T-cell (primary cell): ENCODE measurements at regions not wholly inside any gene's neighbourhood (a gene's known extent, or its start where the extent isn't known, plus 50 kb on each side); places are given as distances from the start of the nearest gene placed in this dataset.

Source experiments
- ATAC-seq, 4 experiments: fragments of 200-7000 bp in 3 of 4; fragments of 150-1000 bp in 1 of 4; cut with Tn5 transposase; replicated peaks in 1 of 4; 1 replicate in 3 of 4; 2 replicates in 1 of 4; pipeline ENCODE4 v1.10.0; 2021; ENCODE audit warnings: moderate library complexity in 3 of 4, mild to moderate bottlenecking in 2 of 4, moderate number of reproducible peaks in 1 of 4
- CTCF ChIA-PET, 2 donors: fragments of 300-600 bp; sonication (Branson Sonifier 250); formaldehyde crosslinking; loops; one replicate each; lab custom pipeline; 2022; ENCODE audit warnings: antibody characterized with exemption in 2 of 2; lab: Charles Lee
- POLR2A ChIA-PET, 2 donors: fragments of 300-600 bp; sonication (Branson Sonifier 250); formaldehyde crosslinking; loops; one replicate each; lab custom pipeline; 2022; ENCODE audit warnings: antibody characterized with exemption in 2 of 2; lab: Charles Lee
- DNase-seq, 35 experiments: peaks; one replicate each; pipeline versions ENCODE4 v3.0.0 to v3.0.0-alpha.2; 2013 to 2023
- H3K27ac ChIP-seq: one replicate; pipeline ENCODE4 v1.5.1; 2013; ENCODE audit warnings: low read length
- H3K27me3 ChIP-seq, 2 experiments: replicated peaks in 1 of 2; 1 replicate in 1 of 2; 2 replicates in 1 of 2; pipeline versions ENCODE4 v1.6.1 to v1.7.0; 2013; ENCODE audit warnings: low read length in 1 of 2, mixed read lengths in 1 of 2; ENCODE audit not compliant: control insufficient read depth in 2 of 2, insufficient read depth in 2 of 2; ENCODE audit errors: extremely low read depth in 1 of 2
- H3K36me3 ChIP-seq, 2 donors: 1 replicate in 1 of 2; 2 replicates in 1 of 2; pipeline versions ENCODE4 v1.6.1 to v1.7.0; 2013; ENCODE audit warnings: low read length in 1 of 2; ENCODE audit not compliant: control insufficient read depth in 2 of 2, insufficient read depth in 1 of 2; ENCODE audit errors: extremely low read depth in 1 of 2
- H3K4me1 ChIP-seq, 2 experiments: 1 replicate in 1 of 2; 2 replicates in 1 of 2; pipeline versions ENCODE4 v1.6.1 to v1.7.0; 2013; ENCODE audit warnings: low read length in 2 of 2, mixed read lengths in 1 of 2; ENCODE audit not compliant: insufficient read depth in 2 of 2, control insufficient read depth in 1 of 2; ENCODE audit errors: extremely low read depth in 1 of 2
- H3K4me3 ChIP-seq, 2 donors: 1 replicate in 1 of 2; 2 replicates in 1 of 2; pipeline versions ENCODE4 v1.5.1 to v1.7.0; 2013; ENCODE audit warnings: mild to moderate bottlenecking in 2 of 2, low read length in 1 of 2, moderate library complexity in 1 of 2; ENCODE audit not compliant: control insufficient read depth in 1 of 2; ENCODE audit errors: extremely low read depth in 1 of 2
- H3K9me3 ChIP-seq: 2 replicates; pipeline ENCODE4 v1.7.0; 2013
- H3K27ac Mint-ChIP-seq, 2 donors: one replicate each; pipeline ENCODE4 v1.8.0; 2020 to 2021; ENCODE audit warnings: mild to moderate bottlenecking in 2 of 2, mixed read lengths in 2 of 2
- H3K27me3 Mint-ChIP-seq, 2 donors: one replicate each; pipeline ENCODE4 v1.8.0; 2021 to 2022; ENCODE audit warnings: mixed read lengths in 2 of 2
- H3K36me3 Mint-ChIP-seq: one replicate; pipeline ENCODE4 v1.8.0; 2021; ENCODE audit warnings: mixed read lengths
- H3K4me1 Mint-ChIP-seq, 3 donors: one replicate each; pipeline ENCODE4 v1.8.0; 2020 to 2022; ENCODE audit warnings: mixed read lengths in 3 of 3, mild to moderate bottlenecking in 1 of 3
- H3K4me3 Mint-ChIP-seq, 3 donors: one replicate each; pipeline ENCODE4 v1.8.0; 2020 to 2022; ENCODE audit warnings: mild to moderate bottlenecking in 3 of 3, mixed read lengths in 3 of 3, moderate library complexity in 3 of 3
- H3K9me3 Mint-ChIP-seq, 3 donors: one replicate each; pipeline ENCODE4 v1.8.0; 2020 to 2022; ENCODE audit warnings: mixed read lengths in 3 of 3

- Histone ChIP-seq H3K27me3 (no peaks in the 10 kb centered on the region), H3K4me3 (no peak overlapping the region), H3K27ac (no peak overlapping the region), H3K9me3 (no peaks in the 10 kb centered on the region), H3K4me1 (no peaks in the 10 kb centered on the region), H3K36me3 (no peaks in the 10 kb centered on the region)
- Mint-ChIP-seq H3K27ac (no peak overlapping the region), H3K9me3 (peaks cover 0 to 4% (median 0%) of the 10 kb centered on the region in 3 donors), H3K4me1 (no peaks in the 10 kb centered on the region), H3K36me3 (no peaks in the 10 kb centered on the region), H3K4me3 (no peak overlapping the region), H3K27me3 (no peaks in the 10 kb centered on the region)
- no peak for DNase-seq
- no peak for ATAC-seq
- CTCF ChIA-PET, result no interaction called here
- POLR2A ChIA-PET, result no interaction called here
Measured at GRCh38 chr12:14315501-14315900, 50.0 kb upstream of the ATF7IP start.
